ENCODE measurements at regions not wholly inside any gene's neighbourhood (a gene's known extent, or its start where the extent isn't known, plus 50 kb on each side); places are given as distances from the start of the nearest gene placed in this dataset.

DNA sequence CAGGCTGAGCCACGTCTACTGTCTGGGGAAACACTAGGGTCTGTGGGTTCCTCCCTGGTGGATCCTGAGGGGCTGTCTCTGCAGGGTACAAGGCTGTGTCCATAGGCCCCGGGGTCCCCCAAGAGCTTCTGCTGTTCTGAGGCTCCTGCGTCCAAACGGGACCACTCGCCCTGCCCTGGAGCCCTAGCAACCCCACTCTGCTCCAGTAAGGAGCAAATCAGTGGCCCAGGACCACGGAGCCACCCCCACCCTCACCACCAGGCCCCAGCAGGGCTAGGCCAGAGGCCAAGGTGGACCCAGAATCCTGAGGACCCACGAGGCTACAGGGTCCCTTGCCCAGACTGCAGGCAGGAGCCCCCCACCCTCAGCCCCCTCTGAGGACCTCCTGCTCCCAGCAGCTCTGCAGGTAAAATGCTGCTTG, 75.1 kb upstream of the GALNT9 start:
- H3K4me3 ChIP-seq (ENCODE audit: low read length in 2 of 2), result no peak overlapping the region
- H3K4ac ChIP-seq (ENCODE audit: low read length), result no peak overlapping the region
- no peak overlapping the region for H3K9ac ChIP-seq (ENCODE audit: low read depth, low read length, poor library complexity)
- no peak overlapping the region for H3K27ac ChIP-seq (replicated peaks; ENCODE audit: low read length)
- peak overlapping the region; percentile 19 for H3K18ac ChIP-seq (ENCODE audit: low read length)
- peaks cover 2 to 7% of the 10 kb centered on the region in 2 donors for H3K4me1 ChIP-seq (ENCODE audit: control insufficient read depth in 2 of 2, insufficient read depth in 1 of 2, low read depth in 1 of 2, low read length in 2 of 2)
- H3K79me1 ChIP-seq (ENCODE audit: low read depth, low read length), result peaks cover 3% of the 10 kb centered on the region
- H3K4me2 ChIP-seq (ENCODE audit: insufficient read depth, low read length, poor library complexity, severe bottlenecking), result no peak overlapping the region
- peaks cover 0 to 66% (median 0%) of the 10 kb centered on the region in 3 experiments for H3K27me3 ChIP-seq (ENCODE audit: control insufficient read depth in 3 of 3, insufficient read depth in 3 of 3, low read depth in 1 of 3, low read length in 3 of 3)
- peak overlapping the region; percentile 55 for H3K23ac ChIP-seq (ENCODE audit: low read depth, low read length, poor library complexity)
- H2BK5ac ChIP-seq (ENCODE audit: low read length), result no peak overlapping the region
- no peak for DNase-seq (ENCODE audit: low spot score)
- peak overlapping the region; percentile 31 for H3K14ac ChIP-seq (ENCODE audit: low read length)
- no peak overlapping the region for H4K8ac ChIP-seq (ENCODE audit: low read depth, low read length)
- H4K91ac ChIP-seq (ENCODE audit: low read depth, low read length, poor library complexity), result no peak overlapping the region
- peak overlapping the region; percentile 86 for H2AK5ac ChIP-seq (ENCODE audit: low read depth, low read length)
- H3K9me3 ChIP-seq (replicated peaks in 1 of 2; ENCODE audit: control insufficient read depth in 2 of 2, insufficient read depth in 1 of 2, low read depth in 1 of 2, low read length in 2 of 2), result no peaks in the 10 kb centered on the region
- no peaks in the 10 kb centered on the region for H3K36me3 ChIP-seq (replicated peaks in 1 of 2; ENCODE audit: control insufficient read depth in 2 of 2, insufficient read depth in 2 of 2, low read length in 2 of 2)
- no peak overlapping the region for H2BK120ac ChIP-seq (ENCODE audit: low read depth, low read length)
- peak overlapping the region; percentile 85 for H2BK15ac ChIP-seq (ENCODE audit: low read length)
- H2AFZ ChIP-seq (ENCODE audit: low read length), result no peak overlapping the region
- WGBS, 2 donors (ENCODE audit: extremely low coverage in 2 of 2, insufficient read length in 2 of 2, insufficient replicate concordance in 1 of 2), result no CpG with 5 or more reads among the region's 7 CpGs
- H2BK12ac ChIP-seq (ENCODE audit: low read length), result no peak overlapping the region

DNA sequence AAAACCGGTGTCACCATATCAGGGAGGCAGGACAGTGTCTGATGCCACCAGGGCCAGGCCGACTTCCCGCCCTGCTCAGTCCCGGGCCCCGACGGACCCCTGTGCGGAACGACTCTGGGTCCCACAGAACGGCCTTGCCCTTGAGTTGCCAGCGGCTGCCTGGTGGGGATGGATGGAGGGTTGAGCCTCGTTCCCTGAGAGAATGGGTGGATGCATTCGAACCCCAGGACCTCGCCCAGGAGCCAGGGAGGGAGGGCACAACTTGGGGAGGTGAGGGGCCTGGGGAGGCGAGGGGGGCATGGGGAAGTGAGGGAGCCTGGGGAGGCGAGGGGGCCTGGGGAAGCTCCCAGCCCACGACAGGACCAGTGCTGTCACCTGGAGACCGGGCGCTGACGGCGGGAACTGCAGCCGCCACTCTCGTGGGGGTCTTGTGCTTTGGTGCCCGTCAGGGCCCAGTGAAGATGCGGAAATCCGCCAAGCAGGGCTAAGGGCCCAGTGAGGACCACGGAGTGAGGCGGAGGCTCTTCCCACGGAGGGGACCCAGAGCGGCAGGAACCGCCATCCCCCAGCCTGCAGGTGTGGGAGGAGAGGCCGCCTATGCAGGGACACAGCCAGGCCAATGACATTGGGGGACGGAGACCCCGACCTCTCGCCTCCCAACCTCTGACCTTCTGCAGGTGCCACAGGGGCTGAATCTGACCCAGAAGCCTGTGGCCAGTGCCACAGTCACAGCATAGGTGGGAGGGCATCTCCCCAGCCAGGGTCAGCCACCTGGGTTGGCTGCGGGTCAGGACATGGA, 74.4 kb upstream of the GALNT9 start:
- Histone ChIP-seq H3K4ac (ENCODE audit: low read length) (no peak overlapping the region), H3K27me3 (ENCODE audit: control insufficient read depth in 3 of 3, insufficient read depth in 3 of 3, low read depth in 1 of 3, low read length in 3 of 3) (peaks cover 0 to 66% (median 1%) of the 10 kb centered on the region in 3 experiments), H3K36me3 (replicated peaks in 1 of 2; ENCODE audit: control insufficient read depth in 2 of 2, insufficient read depth in 2 of 2, low read length in 2 of 2) (no peaks in the 10 kb centered on the region), H4K91ac (ENCODE audit: low read depth, low read length, poor library complexity) (no peak overlapping the region), H2AFZ (ENCODE audit: low read length) (no peak overlapping the region), H2BK120ac (ENCODE audit: low read depth, low read length) (no peak overlapping the region), H2BK15ac (ENCODE audit: low read length) (peak overlapping the region; percentile 85), H3K9ac (ENCODE audit: low read depth, low read length, poor library complexity) (no peak overlapping the region), H3K14ac (ENCODE audit: low read length) (peak overlapping the region; percentile 31), H2BK12ac (ENCODE audit: low read length) (no peak overlapping the region), H3K4me2 (ENCODE audit: insufficient read depth, low read length, poor library complexity, severe bottlenecking) (no peak overlapping the region), H2AK5ac (ENCODE audit: low read depth, low read length) (peak overlapping the region; percentile 86), H2BK5ac (ENCODE audit: low read length) (no peak overlapping the region), H3K27ac (replicated peaks; ENCODE audit: low read length) (no peak overlapping the region), H4K8ac (ENCODE audit: low read depth, low read length) (no peak overlapping the region), H3K4me1 (ENCODE audit: control insufficient read depth in 2 of 2, insufficient read depth in 1 of 2, low read depth in 1 of 2, low read length in 2 of 2) (peaks cover 0 to 7% of the 10 kb centered on the region in 2 donors), H3K18ac (ENCODE audit: low read length) (peak overlapping the region; percentile 76), H3K79me1 (ENCODE audit: low read depth, low read length) (peaks cover 3% of the 10 kb centered on the region), H3K23ac (ENCODE audit: low read depth, low read length, poor library complexity) (peak overlapping the region; percentile 55), H3K9me3 (replicated peaks in 1 of 2; ENCODE audit: control insufficient read depth in 2 of 2, insufficient read depth in 1 of 2, low read depth in 1 of 2, low read length in 2 of 2) (no peaks in the 10 kb centered on the region), H3K4me3 (ENCODE audit: low read length in 2 of 2) (no peak overlapping the region)
- no peak for DNase-seq (ENCODE audit: low spot score)
- WGBS, 2 donors (ENCODE audit: extremely low coverage in 2 of 2, insufficient read length in 2 of 2, insufficient replicate concordance in 1 of 2), result no CpG with 5 or more reads among the region's 35 CpGs

DNA sequence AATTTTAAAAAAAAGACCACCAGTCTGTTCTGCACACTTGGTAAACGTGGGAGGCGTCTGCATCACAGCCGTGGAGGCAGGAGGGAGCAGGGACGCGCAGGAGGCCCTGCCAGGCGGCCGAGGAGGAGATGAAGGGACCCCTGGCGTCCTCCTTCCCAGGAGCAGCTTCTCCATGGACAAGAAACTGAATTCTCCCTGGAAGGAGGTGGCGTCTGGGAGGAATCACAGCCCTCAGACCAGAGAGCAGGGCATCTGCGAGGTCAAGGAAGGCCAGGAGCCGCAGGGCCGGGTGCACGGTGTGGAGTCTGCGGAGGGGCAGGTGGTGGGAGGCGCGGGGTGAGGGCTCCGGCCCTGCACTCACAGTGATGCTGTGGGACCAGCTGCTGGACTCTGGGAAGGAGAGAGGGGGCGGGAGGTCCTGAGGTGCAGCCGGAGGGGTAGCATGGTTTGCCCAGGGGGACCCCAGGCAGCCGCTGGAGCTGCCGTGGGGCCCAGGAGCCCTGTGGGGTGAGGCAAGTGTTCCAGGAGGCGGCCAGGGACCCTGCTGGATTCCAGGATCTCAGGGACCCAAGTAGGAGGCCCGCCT, 73.5 kb upstream of the GALNT9 start:
- H3K27me3 ChIP-seq (ENCODE audit: control insufficient read depth in 3 of 3, insufficient read depth in 3 of 3, low read depth in 1 of 3, low read length in 3 of 3), result peaks cover under 1 to 67% (median 10%) of the 10 kb centered on the region in 3 experiments
- H3K4me3 ChIP-seq (ENCODE audit: low read length in 2 of 2), result no peak overlapping the region
- no peak overlapping the region for H4K8ac ChIP-seq (ENCODE audit: low read depth, low read length)
- H3K14ac ChIP-seq (ENCODE audit: low read length), result peak overlapping the region; percentile 11
- H3K36me3 ChIP-seq (replicated peaks in 1 of 2; ENCODE audit: control insufficient read depth in 2 of 2, insufficient read depth in 2 of 2, low read length in 2 of 2), result no peaks in the 10 kb centered on the region
- H2BK5ac ChIP-seq (ENCODE audit: low read length), result no peak overlapping the region
- no peak overlapping the region for H2AK5ac ChIP-seq (ENCODE audit: low read depth, low read length)
- no peaks in the 10 kb centered on the region for H3K9me3 ChIP-seq (replicated peaks in 1 of 2; ENCODE audit: control insufficient read depth in 2 of 2, insufficient read depth in 1 of 2, low read depth in 1 of 2, low read length in 2 of 2)
- peaks cover 1% of the 10 kb centered on the region for H3K79me1 ChIP-seq (ENCODE audit: low read depth, low read length)
- H3K4me1 ChIP-seq (ENCODE audit: control insufficient read depth in 2 of 2, insufficient read depth in 1 of 2, low read depth in 1 of 2, low read length in 2 of 2), result peaks cover 0 to 7% of the 10 kb centered on the region in 2 donors
- H2BK15ac ChIP-seq (ENCODE audit: low read length), result peak overlapping the region; percentile 65
- H4K91ac ChIP-seq (ENCODE audit: low read depth, low read length, poor library complexity), result no peak overlapping the region
- no peak overlapping the region for H2BK120ac ChIP-seq (ENCODE audit: low read depth, low read length)
- H3K23ac ChIP-seq (ENCODE audit: low read depth, low read length, poor library complexity), result no peak overlapping the region
- no peak overlapping the region for H3K27ac ChIP-seq (replicated peaks; ENCODE audit: low read length)
- H2AFZ ChIP-seq (ENCODE audit: low read length), result no peak overlapping the region
- no peak overlapping the region for H3K4me2 ChIP-seq (ENCODE audit: insufficient read depth, low read length, poor library complexity, severe bottlenecking)
- H2BK12ac ChIP-seq (ENCODE audit: low read length), result no peak overlapping the region
- H3K9ac ChIP-seq (ENCODE audit: low read depth, low read length, poor library complexity), result peak overlapping the region; percentile 37
- no peak overlapping the region for H3K4ac ChIP-seq (ENCODE audit: low read length)
- DNase-seq (ENCODE audit: low spot score), result no peak
- WGBS, 2 donors (ENCODE audit: extremely low coverage in 2 of 2, insufficient read length in 2 of 2, insufficient replicate concordance in 1 of 2), result no CpG with 5 or more reads among the region's 23 CpGs
- H3K18ac ChIP-seq (ENCODE audit: low read length), result peak overlapping the region; percentile 24

DNA sequence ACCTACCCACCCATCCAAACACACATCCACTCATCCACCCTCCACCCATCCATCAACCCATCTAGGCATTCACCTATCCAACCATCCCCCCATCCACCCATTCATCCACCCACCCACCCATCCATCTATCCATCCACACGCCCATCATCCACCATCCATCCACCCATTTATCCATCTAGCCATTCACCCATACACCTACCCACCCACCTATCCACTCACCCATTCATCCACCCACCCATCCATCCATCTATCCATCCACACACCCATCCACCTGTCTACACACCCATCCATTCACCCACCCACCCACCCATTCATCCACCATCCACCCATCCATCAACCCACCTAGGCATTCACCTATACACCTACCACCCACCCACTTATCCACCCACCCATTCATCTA, 72.6 kb upstream of the GALNT9 start:
- peaks cover 6 to 64% (median 20%) of the 10 kb centered on the region in 3 experiments for H3K27me3 ChIP-seq (ENCODE audit: control insufficient read depth in 3 of 3, insufficient read depth in 3 of 3, low read depth in 1 of 3, low read length in 3 of 3)
- no peak overlapping the region for H3K9ac ChIP-seq (ENCODE audit: low read depth, low read length, poor library complexity)
- H2BK12ac ChIP-seq (ENCODE audit: low read length), result no peak overlapping the region
- no peak overlapping the region for H2BK5ac ChIP-seq (ENCODE audit: low read length)
- H3K27ac ChIP-seq (replicated peaks; ENCODE audit: low read length), result no peak overlapping the region
- H3K4ac ChIP-seq (ENCODE audit: low read length), result no peak overlapping the region
- H2AFZ ChIP-seq (ENCODE audit: low read length), result no peak overlapping the region
- H2BK120ac ChIP-seq (ENCODE audit: low read depth, low read length), result no peak overlapping the region
- no peak overlapping the region for H3K14ac ChIP-seq (ENCODE audit: low read length)
- no peak for DNase-seq (ENCODE audit: low spot score)
- no peak overlapping the region for H3K4me2 ChIP-seq (ENCODE audit: insufficient read depth, low read length, poor library complexity, severe bottlenecking)
- no peak overlapping the region for H3K18ac ChIP-seq (ENCODE audit: low read length)
- H3K4me1 ChIP-seq (ENCODE audit: control insufficient read depth in 2 of 2, insufficient read depth in 1 of 2, low read depth in 1 of 2, low read length in 2 of 2), result peaks cover 0 to 7% of the 10 kb centered on the region in 2 donors
- H3K79me1 ChIP-seq (ENCODE audit: low read depth, low read length), result peaks cover 1% of the 10 kb centered on the region
- 100% methylated on average over 1 of the region's 1 CpG; no CpG with 5 or more reads in 1 of the 2 donors for WGBS, 2 donors (ENCODE audit: extremely low coverage in 2 of 2, insufficient read length in 2 of 2, insufficient replicate concordance in 1 of 2)
- no peak overlapping the region for H4K91ac ChIP-seq (ENCODE audit: low read depth, low read length, poor library complexity)
- H3K36me3 ChIP-seq (replicated peaks in 1 of 2; ENCODE audit: control insufficient read depth in 2 of 2, insufficient read depth in 2 of 2, low read length in 2 of 2), result no peaks in the 10 kb centered on the region
- H3K9me3 ChIP-seq (replicated peaks in 1 of 2; ENCODE audit: control insufficient read depth in 2 of 2, insufficient read depth in 1 of 2, low read depth in 1 of 2, low read length in 2 of 2), result no peaks in the 10 kb centered on the region
- H3K23ac ChIP-seq (ENCODE audit: low read depth, low read length, poor library complexity), result no peak overlapping the region
- no peak overlapping the region for H2BK15ac ChIP-seq (ENCODE audit: low read length)
- no peak overlapping the region for H4K8ac ChIP-seq (ENCODE audit: low read depth, low read length)
- H3K4me3 ChIP-seq (ENCODE audit: low read length in 2 of 2), result no peak overlapping the region
- no peak overlapping the region for H2AK5ac ChIP-seq (ENCODE audit: low read depth, low read length)

All from neuronal stem cell (in vitro differentiated cells).